ENCODE measurements at regions not wholly inside any gene's neighbourhood (a gene's known extent, or its start where the extent isn't known, plus 50 kb on each side); places are given as distances from the start of the nearest gene placed in this dataset.

DNA sequence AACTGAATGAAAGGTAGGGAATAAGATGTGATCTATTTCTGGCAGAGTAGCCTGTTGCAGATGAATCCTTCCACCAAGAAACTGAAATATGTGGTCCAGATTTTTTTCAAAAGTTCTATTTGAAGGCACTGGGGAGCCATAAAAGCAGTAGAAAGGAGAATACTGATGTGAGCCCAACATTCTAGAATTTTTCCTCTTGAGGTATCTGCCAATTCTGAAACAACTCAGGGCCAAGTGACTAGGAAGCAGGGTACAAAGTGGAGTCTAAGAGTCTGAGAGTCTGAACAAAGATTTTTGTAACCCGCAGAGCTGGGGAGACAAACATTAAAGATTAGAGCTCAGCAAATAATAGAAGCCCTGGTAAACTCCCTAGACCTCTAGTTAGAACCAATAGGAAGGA, 58.3 kb upstream of the SLCO3A1 start:
- TF ChIP-seq, protein P1, sequence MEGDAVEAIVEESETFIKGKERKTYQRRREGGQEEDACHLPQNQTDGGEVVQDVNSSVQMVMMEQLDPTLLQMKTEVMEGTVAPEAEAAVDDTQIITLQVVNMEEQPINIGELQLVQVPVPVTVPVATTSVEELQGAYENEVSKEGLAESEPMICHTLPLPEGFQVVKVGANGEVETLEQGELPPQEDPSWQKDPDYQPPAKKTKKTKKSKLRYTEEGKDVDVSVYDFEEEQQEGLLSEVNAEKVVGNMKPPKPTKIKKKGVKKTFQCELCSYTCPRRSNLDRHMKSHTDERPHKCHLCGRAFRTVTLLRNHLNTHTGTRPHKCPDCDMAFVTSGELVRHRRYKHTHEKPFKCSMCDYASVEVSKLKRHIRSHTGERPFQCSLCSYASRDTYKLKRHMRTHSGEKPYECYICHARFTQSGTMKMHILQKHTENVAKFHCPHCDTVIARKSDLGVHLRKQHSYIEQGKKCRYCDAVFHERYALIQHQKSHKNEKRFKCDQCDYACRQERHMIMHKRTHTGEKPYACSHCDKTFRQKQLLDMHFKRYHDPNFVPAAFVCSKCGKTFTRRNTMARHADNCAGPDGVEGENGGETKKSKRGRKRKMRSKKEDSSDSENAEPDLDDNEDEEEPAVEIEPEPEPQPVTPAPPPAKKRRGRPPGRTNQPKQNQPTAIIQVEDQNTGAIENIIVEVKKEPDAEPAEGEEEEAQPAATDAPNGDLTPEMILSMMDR (IDR thresholded peaks at IDR 0.05), result no peak
- TF ChIP-seq POLR2AphosphoS5 (IDR thresholded peaks at IDR 0.05; ENCODE audit: insufficient read depth in 1 of 2, low read depth in 1 of 2) (no peak), POLR2A (IDR thresholded peaks at IDR 0.05) (no peak)
